HEK293T (cell line): ENCODE measurements at regions not wholly inside any gene's neighbourhood (a gene's known extent, or its start where the extent isn't known, plus 50 kb on each side); places are given as distances from the start of the nearest gene placed in this dataset.

ENCODE experiments used
- ARNT ChIP-seq: fragments of 450-650 bp; IDR thresholded peaks from 2 replicates; pipeline ENCODE4 v1.6.1; 2017; ENCODE audit warnings: mild to moderate bottlenecking
- BHLHE40 ChIP-seq: fragments of 450-650 bp; IDR thresholded peaks from 2 replicates; pipeline ENCODE4 v1.6.1; 2016; ENCODE audit warnings: mild to moderate bottlenecking, moderate library complexity, borderline replicate concordance
- CTBP1 ChIP-seq: fragments of 450-650 bp; IDR thresholded peaks from 2 replicates; pipeline ENCODE4 v1.6.1; 2016; ENCODE audit warnings: borderline replicate concordance
- ELF4 ChIP-seq: fragments of 450-650 bp; IDR thresholded peaks from 2 replicates; pipeline ENCODE4 v1.6.1; 2017; ENCODE audit warnings: antibody characterized with exemption
- FOXM1 ChIP-seq: fragments of 450-650 bp; IDR thresholded peaks from 2 replicates; pipeline ENCODE4 v1.6.1; 2017; ENCODE audit warnings: mild to moderate bottlenecking, borderline replicate concordance
- SUZ12 ChIP-seq: fragments of 450-650 bp; IDR thresholded peaks from 2 replicates; pipeline ENCODE4 v1.6.1; 2016; ENCODE audit warnings: mild to moderate bottlenecking

DNA sequence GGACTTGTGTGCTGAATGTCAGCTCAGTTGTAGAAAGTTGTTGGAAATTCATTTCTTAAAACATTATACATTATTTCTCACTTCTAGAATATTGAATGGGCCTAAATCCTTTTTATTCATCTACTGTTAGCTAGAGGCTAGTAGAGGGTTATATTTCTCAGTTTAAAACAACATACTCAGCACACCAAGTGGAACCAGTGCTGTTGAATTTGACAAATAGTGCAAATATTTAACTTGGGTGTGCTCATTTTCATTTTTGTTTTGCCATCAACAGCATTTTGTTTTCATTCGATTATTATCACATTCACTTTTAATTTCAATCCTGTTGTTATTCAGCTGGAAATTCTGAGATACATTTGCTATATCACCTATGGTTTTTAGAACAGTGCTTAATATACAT is 269.4 kb upstream of the PEX5L start:
- TF ChIP-seq ARNT = no peak
- no peak for TF ChIP-seq SUZ12
- no peak for TF ChIP-seq FOXM1
- no peak for TF ChIP-seq BHLHE40
- TF ChIP-seq ELF4 = no peak
- no peak for TF ChIP-seq CTBP1
